ENCODE measurements at regions not wholly inside any gene's neighbourhood (a gene's known extent, or its start where the extent isn't known, plus 50 kb on each side); places are given as distances from the start of the nearest gene placed in this dataset.

GRCh38 chr2:57615855-57616556, 430.6 kb upstream of the VRK2 start:
- no peak for TF ChIP-seq SUZ12 (IDR thresholded peaks at IDR 0.05; ENCODE audit: low read length)
- no peak for TF ChIP-seq CTCF (IDR thresholded peaks at IDR 0.05; ENCODE audit: control extremely low read depth in 1 of 3, insufficient read depth in 1 of 3, low read depth in 1 of 3, low read length in 3 of 3)
- no peak for TF ChIP-seq PHF8 (conservative IDR thresholded peaks at IDR 0.05; ENCODE audit: low read depth, low read length)
- no peak for TF ChIP-seq SRF (IDR thresholded peaks at IDR 0.05; ENCODE audit: low read depth, low read length)
- TF ChIP-seq ATF2 (IDR thresholded peaks at IDR 0.05; ENCODE audit: low read length) = no peak
- TF ChIP-seq USF2 (IDR thresholded peaks at IDR 0.05; ENCODE audit: low read length) = no peak
- no peak for TF ChIP-seq MAFK (IDR thresholded peaks at IDR 0.05; ENCODE audit: low read depth, low read length)
- no peak for TF ChIP-seq EZH2 (IDR thresholded peaks at IDR 0.05; ENCODE audit: low read depth, low read length, severe bottlenecking)
- TF ChIP-seq CBX5 (IDR thresholded peaks at IDR 0.05; ENCODE audit: low read depth, low read length) = no peak
- no peak for TF ChIP-seq POLR2A (IDR thresholded peaks at IDR 0.05; ENCODE audit: control extremely low read depth in 1 of 2, low read depth in 2 of 2, low read length in 2 of 2)
- no peak for TF ChIP-seq POLR2AphosphoS5 (IDR thresholded peaks at IDR 0.05; ENCODE audit: low read depth, low read length)
- TF ChIP-seq RFX5 (IDR thresholded peaks at IDR 0.05; ENCODE audit: borderline replicate concordance, low read depth, low read length) = no peak
- no peak for TF ChIP-seq EP300 (IDR thresholded peaks at IDR 0.05; ENCODE audit: borderline replicate concordance in 1 of 2, low read depth in 2 of 2, low read length in 2 of 2)

Data from H1 (cell line).